Fibroblast of upper back skin (primary cell): ENCODE measurements at regions not wholly inside any gene's neighbourhood (a gene's known extent, or its start where the extent isn't known, plus 50 kb on each side); places are given as distances from the start of the nearest gene placed in this dataset.

ENCODE experiments used
- DNase-seq: peaks from one replicate; pipeline ENCODE4 v3.0.0-alpha.2; 2013

DNA sequence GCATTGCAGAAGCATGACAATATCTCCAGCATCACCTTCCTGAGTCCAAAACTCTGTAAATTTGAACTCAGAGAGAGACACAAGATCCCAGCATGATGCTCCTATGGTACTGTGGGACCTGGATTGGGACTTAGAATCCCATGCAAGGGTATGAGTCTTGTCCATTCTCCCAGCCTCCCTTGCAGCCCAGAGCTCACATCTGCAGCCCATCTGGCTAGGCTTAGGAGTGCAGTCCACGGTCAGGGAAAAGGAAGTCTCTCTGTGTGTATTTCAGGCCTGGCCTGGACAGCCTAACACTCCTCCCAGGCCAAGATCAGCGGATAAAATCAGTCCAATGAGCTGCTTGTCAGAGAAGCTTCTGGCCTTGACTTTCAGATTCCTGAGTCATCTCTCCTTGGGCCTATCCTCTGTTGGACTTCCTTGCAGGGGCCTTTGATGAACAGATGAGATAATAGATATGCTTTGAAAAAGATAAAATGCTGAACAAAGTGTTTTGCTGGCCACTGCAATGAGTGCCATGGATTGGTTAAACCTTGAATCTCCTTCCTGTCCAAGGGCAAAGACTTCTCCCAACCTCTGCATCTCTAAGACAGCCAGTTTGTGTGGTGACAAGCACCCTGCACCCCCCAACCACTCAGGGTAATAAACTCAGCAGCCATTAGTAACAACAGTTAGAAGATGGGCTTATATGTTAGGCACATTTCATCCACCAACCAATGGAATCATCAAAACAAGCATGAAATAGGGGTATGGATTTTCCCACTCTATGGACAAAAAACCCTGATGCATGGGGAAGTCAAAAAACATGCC is 412.8 kb upstream of the TBX3 start:
- peak; percentile 51 for DNase-seq

DNA sequence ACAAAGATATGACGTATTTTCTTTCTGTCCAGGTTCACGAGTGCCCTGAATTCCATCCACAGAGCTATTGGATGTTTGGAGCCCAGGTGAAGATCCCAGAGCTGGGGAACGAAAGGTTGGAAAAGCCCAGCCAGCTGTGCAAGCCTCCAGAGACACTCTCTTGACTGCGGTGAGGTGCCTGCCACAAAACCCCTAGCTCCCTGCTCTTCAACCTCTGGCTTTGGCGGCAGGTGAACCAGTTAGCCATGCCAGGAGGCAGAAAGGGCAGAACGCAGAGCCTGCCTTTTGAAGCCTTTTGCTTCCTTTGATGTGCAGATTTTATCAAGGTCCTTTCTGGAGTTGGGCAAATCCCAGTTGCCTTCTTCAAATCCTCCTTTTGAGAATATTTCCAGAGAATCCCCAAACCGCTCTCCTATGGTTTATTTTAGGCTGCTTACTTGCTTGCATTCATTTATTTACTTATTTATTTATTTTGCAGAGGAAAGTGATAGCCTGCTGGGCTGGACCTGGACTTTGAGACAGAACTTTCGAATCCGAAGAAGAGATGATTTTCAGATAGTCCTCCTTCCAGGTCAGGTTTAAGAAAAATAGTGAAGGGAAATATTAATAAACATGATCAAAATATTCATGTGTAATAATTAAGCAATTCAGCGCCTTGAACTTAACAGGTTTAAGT is 411.2 kb upstream of the TBX3 start:
- DNase-seq = no peak

DNA sequence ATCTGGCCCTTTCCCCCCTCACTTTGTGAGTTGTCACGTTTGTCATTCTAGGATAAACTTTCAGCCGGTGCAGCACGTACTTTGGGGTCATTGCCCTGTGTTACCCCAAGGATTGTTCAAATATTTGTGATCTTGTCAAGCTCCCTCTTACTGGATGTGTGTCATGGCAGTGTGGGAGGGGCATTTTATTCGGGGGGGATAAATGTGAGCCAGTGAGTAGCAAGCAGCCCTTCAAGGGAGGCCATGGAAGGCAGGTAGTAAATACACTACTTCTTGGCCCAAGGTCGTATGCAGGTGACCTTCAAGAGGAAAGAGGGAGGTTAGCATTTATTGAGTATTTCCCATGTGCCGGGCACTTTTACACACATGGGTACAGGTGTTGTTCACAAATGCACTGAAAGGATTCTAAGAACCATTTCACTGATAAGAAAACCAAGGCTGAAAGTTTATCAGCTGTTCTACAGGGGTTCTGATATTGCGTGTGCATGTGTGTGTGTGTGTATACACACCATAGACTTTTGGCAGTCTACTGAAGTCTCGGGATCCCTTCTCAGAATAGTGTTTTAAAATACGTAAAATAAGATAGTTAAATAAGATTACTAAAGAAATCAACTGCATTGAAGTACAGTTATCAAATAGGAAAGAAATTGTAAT is 410.3 kb upstream of the TBX3 start:
- no peak for DNase-seq

DNA sequence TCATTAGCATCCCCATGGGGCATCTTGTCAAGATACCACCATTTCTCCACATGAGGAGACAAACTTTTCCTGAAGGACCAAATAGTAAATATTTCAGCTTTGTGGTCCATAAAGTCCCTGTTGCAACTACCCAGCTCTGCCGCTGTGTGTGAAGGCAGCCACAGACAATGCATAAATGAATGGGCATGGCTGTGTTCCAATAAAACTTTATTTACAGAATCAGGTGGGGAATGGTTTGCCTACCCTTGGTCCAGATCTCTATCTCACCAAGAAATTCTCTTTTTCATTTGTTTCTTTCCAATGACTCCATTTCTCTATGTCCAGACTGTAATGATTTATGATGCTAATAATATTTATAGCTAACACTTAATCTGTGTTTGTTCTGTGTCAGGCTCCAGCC is 409.3 kb upstream of the TBX3 start:
- no peak for DNase-seq

DNA sequence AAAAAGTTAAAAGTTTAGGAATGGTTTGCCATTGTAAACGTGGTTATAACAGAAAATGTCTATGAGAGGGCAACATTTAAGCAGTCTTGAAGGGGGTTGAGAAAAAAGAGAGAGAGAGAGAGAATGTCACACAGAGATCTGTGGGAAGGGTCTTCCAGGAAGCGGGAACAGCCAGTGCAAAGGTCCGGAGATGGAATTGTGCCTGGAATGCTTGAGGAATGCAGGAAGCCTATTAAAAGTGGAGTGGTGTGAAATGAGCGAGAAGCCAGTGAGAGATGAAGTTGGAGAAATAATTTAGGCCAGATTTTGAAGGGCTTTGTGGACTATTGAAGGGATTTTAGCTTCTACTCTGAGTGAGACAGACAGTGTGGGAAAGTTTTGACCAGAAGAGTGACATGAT is 406.8 kb upstream of the TBX3 start:
- DNase-seq = no peak

DNA sequence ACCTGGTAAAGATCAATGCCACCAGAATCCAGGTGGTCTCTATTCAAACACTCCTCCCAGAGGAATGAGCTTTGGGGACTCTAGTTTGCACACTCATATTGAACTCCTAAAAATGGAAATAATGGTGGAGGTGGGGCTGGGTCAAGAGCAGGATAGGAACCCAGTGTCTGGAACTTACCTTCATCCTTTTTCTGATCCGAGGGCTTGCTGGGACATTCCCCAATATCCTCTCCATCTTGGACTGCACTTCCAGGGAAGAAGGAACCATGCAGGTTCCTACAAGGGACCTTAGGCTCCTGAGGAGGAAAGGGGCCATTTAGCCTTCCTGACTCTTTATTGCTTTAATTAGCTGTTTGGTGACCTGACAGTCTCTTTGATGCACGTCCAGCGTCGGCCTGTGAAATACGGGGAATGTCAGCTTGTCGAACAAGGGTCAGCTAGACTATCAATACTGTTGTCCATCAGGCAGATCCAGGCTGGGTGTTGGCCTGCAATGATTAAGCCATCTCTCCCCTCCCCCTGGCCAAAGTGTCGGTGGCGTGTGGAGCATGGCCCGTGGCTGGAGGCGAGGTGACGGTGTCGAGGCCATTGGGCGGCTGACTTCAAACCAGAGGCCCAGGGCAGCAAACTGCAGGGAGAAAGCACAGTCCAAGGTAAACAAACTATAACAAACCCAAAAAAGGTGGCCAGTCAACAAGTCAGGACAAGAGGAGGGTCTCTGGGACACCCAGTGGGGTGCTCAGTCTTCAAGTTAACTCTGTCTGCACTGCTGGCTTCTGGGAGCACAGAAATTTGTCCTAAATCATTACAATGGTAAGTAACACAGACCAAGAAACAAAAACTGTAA is 405.2 kb upstream of the TBX3 start:
- no peak for DNase-seq

DNA sequence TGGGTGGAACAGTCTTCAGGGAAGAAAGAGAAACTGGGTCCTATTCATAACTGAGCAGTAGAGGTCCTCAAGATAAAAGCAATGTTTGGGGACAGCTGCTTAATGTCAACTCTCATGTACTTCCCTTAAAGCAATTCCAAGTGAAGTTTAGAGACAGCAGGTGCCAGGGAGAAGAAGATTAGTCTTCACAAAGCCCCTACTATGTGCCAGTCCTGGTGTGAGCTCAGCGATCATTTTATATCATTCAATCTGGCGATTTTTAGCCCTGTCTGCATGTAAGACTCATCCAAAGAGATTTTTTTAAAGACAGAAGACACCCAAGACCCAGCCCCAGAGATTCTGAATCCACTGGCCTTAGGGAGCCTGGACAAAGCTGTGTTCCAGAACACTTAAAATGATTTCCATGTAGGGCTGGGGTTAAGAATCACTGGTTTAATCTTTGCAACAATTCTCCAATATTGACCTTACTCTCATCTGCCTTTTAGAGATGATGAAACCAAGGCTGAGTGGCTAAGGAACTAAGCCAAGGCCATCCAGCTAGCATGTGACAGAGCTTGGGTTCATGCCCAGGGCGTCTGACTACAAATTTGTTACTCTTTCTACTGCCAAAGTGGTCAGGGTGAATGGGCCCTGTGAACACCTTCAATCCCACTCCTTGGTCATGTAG is 404.5 kb upstream of the TBX3 start:
- no peak for DNase-seq

DNA sequence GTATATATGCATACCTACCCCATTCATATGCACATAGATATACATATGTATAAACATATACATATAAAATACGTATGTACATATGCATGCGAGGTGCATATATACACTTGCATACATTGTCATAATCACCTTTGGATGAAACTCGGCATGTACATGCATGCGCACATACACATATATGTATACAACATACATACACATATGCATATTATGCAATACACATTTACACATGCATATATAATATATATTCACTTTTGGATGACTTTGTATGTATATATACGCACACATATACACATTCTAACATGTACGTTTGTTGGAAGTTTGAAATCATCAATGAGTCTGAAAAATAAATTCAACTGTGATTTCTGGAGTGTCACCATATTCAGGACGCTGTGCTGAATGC is 401.6 kb upstream of the TBX3 start:
- DNase-seq = no peak

DNA sequence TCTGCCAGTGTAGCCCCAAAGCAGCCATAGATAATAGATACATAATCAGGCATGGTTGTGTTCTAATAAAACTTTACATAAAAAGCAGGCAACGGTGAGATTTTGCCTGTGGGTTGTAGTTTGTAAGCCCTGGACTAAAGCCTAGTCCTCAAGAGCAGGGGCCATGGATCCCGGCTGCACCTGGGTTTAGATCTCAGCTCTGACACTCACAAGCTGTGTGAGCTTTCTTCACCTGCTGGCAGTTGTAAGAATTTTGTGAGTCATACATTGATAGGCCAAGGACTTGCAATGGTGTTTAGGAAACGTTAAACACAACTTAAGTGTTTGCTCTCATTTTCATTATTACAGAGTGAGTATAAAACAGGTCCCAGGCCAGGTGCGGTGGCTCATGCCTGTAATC is 395.8 kb upstream of the TBX3 start:
- no peak for DNase-seq

DNA sequence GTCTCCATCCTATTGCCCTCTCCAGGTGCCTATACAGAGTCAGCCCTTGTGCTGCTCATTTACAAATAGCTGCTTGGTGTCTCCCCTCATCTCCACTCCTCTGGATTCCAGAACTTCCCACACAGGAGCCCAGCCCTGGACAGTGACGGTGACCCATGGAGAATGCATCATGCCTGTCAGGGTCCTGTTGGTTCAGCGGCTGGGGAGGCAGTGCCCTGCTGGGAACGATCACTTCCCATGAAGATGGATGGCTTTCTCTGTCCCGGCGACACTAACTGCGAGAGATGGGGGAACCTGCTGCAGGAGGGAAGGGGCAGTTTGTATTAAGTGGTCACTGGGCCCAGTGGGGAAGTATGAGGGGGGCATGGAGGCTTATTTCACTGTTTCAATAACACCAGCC is 395.0 kb upstream of the TBX3 start:
- no peak for DNase-seq

DNA sequence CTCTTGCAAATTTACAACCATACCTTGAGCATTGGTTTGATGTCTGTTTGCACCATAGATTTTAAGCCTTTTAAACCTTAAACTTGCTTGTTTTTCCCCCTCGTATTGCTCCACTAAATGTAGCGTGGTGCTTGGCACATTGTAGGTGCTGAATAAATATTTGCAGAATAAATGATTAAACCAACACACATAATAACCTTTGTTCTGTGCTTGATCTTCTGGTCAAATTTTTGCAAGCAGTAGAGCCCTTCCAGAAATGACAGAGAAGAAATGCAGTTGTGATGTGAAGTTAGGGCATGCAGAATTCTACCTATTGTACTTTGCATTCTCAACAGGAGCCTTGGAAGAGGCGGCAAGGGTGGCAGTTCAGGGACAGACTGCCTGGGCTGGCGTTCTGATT is 394.4 kb upstream of the TBX3 start:
- DNase-seq = no peak

DNA sequence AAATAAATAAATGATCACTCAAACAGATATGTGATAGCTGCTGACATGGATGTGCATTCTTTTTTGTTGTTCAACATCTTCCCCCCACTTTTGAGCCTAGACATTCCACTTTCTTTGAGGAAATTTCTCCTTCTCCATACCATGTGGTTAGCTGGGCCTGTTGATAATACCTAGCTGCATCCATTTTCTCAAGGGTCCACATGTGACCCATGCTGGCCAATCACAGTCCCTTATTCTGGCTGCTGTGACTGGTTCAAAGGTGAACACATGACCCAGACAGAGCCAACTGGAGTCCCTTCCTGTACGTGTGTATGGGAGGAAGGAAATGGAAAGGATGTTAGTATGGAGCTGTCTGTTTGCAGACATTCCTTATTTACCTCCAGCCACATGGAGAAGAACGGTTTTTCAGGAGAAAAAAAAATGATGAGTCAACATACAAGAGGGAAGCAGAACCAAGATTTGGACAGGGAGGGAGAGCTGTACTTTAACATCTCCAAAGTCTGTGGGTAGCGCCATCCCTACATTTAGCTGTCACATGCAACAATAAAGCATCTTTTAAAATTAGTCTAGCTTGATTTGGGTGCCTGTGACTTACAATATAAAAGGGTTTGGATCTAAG is 391.7 kb upstream of the TBX3 start:
- no peak for DNase-seq

DNA sequence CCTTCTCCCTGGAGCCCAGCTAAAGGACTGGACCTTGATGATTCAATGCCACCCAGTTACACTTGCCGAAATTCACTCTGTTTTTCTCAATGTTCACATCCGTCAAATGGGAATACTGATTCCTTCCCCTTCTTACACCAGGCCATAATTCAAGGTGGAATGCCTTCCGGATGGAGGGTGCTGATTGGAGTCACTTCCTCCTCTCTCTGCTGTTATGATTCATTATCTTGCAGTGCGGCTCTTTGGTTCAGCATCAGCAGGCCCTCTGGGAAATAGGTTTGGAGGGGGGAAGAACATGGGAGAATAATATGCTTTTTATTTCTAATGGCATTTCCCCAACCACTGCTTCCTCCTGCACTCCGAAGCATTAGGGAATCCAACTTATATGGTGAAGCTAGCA is 390.6 kb upstream of the TBX3 start:
- DNase-seq = peak; percentile 77

DNA sequence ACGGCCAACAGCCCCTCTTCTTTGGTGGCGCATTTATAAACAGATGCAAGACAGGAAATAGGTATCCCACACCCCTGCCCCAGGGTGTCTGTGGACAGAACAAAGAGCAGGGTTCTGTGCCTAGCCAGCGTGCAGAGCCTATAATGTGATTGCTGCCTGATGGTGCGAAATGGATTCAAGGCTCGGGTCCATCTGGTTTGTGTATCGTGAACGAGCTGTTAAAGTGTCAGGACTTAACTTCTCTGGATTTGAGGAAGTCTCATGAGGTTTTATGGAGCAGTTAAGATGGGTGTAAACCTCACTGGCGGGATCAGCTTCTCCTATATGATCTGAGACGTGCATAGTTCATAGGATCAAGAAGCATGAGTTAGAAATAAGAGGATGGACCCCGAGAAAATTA is 388.7 kb upstream of the TBX3 start:
- no peak for DNase-seq

DNA sequence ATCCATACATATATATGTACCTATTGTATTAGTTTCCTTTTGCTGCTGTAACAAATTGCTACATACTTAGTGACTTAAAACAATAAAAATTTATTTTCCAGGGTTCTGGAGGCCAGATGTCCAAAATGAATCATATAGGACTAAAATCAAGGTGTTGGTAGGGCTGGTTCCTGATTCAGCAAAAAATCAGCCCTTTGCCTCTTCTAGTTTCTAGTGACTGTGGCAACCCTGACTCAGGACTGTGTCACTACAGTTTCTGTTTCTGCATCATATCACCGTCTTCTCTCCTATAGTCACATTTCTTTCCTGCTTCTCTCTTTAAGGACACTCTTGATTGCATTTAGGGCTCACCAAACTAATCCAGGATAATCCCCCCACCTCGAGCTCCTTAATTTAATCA is 386.3 kb upstream of the TBX3 start:
- DNase-seq = no peak

DNA sequence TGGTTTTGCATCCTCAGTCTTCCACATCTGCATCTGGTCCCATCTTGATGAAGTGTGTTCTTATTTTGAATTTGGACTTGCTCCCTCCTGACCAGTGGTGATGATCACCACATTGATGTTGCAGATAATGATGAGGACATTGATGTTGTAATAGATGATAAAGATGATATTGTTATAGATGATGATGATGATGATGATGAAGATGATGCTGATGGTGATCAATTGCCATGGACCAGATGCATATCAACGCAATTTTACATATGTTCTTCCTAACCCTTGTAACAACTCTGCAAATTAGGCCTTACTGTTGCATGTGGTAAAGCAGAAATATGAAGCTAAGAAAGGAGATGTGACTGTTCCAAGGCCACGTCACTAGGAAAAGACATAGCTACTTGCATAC is 380.3 kb upstream of the TBX3 start:
- no peak for DNase-seq

DNA sequence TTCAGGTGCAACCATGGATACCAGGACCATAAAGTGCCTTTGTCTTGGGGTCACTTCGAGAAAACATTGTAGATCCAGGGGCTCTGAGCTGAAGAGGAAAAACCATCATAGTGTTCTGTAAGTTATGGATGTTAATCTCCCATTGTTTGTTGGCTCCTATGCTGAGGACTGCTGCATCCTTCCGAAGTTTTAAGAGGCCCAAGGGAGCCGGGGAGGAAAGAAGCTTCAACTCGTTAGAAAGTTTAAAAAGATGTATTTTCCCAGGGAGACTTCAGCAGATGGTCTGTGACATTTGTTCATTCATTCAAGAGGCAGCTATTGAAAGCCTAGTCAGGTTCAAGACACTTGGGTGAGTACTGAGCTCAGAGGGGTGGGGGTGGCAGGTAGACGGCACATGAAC is 378.8 kb upstream of the TBX3 start:
- DNase-seq = no peak

DNA sequence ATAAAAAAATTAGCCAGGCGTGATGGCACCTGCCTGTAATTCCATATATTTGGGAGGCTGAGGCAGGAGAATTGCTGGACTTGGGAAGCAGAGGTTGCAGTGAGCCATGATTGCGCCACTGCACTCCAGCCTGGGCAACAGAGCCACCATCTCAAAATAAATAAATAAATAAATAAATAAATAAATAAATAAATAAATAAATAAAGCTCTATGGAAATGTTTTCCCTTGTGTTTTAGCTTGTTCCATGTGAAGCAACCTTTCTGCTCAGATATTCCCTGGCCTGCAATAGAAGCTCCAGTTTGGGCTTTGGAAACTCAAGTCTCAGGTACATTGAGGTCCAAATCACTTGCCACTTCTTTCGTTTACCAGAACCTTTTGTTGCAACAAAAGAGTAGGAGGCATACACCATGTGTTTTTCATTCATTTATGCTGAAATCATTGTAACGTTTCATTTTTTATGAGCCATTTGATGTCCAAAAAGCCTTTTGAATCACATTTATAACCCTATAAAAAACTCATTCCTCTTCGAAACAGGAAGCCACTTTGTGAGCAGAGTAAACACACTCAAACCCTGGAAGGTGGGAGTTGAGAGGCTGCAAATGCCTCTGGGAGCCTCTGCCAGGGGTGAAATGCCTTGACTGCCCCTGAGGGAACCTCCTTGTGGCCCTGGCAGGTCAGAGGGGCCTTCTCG is 376.6 kb upstream of the TBX3 start:
- DNase-seq = no peak

DNA sequence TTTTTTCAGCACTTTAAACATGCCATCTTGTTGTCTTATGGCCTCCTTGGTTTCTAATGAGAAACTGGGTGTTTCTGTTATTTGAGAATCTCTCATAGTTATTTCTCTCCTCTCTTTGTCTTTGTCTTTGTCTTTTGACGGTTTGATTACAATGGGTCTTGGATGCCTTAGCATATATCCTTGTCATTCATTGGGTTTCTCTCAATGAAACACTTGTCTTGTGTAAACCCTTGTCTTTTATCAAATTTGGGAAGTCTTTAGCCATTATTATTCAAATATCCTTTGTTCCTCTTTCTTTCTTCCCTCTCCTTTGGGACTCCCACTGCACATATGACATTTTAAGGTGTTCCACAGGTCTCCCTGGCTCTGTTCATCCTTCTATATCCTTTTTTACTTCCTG is 373.5 kb upstream of the TBX3 start:
- no peak for DNase-seq

DNA sequence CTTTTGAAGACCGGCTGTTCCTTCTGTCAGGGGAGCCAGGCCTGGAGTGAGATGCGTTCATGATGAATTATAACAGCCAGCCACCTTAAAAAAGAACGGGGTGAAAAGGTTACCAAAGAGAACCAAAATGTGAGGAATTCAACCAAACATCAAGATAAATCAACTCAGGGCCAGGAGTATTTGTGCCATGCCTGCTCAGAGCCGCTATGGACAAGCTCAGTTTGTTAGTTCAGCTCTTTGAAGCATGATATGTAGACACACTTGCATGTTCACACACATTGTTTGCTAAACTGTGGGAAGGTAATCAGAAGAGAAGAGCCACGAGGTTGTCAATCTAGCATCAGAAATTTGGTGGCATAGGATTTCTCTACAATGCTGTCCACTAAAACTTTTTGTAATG is 367.4 kb upstream of the TBX3 start:
- no peak for DNase-seq

DNA sequence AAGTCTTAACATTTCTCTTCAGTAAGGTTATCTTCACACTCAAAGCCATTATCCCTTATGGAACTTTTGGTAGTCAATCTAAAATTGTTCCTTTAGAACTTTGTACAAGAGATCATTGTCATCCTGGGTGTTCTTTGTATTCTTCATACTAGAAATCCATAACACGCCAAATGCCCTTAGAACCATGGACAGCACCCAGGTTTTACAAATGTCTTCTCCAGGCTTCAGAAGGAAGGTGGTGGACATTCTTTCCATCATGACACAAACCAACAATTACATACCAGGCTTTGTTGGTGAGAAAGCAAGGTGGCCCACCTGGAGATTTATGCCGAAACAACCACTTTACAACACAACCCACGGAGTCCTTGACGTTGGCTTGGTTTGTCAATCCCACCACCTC is 365.6 kb upstream of the TBX3 start:
- peak; percentile 18 for DNase-seq

DNA sequence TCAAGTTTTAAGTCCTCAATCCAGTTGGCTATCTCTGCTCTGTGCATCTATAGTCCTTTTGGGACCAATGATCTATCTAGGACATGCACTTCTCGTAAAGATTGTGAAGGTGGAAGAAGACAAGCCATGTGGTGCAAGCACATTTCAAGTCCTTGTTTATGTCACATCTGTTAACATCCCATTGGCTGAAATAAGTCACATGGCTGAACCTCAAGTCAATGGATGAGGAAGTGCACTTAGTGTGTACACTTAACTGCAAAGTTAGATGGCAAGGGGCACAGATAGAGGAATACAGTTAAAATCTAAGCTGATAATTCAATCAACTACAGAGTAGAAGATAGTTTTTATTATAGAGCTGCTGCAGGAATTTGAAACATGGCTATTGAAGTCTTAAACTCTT is 362.8 kb upstream of the TBX3 start:
- DNase-seq = no peak
